GM23338 (cell line): ENCODE measurements at regions not wholly inside any gene's neighbourhood (a gene's known extent, or its start where the extent isn't known, plus 50 kb on each side); places are given as distances from the start of the nearest gene placed in this dataset.

Source experiments
- ATAC-seq: fragments of 200-7000 bp; cut with Tn5 transposase; 3 replicates; pipeline ENCODE4 v1.9.1; 2020
- DNase-seq: peaks from one replicate; pipeline ENCODE4 v3.0.0-alpha.2; 2015; ENCODE audit warnings: low spot score
- H2AFZ ChIP-seq: fragments of 200-600 bp; sonication (generic); 2 replicates; pipeline ENCODE4 v1.8.0; 2016; ENCODE audit warnings: antibody characterized with exemption, mild to moderate bottlenecking, moderate library complexity
- H3F3A ChIP-seq: fragments of 200-600 bp; sonication (generic); replicated peaks from 2 replicates; pipeline ENCODE4 v1.8.0; 2017; ENCODE audit warnings: antibody characterized with exemption, mixed run types, low read depth
- H3K27ac ChIP-seq: fragments of 200-600 bp; sonication (generic); 2 replicates; pipeline ENCODE4 v1.6.1; 2016; ENCODE audit warnings: low read depth
- H3K27me3 ChIP-seq: fragments of 200-600 bp; sonication (generic); 2 replicates; pipeline ENCODE4 v1.8.0; 2016; ENCODE audit warnings: mild to moderate bottlenecking, mixed run types, moderate library complexity; ENCODE audit not compliant: insufficient read depth
- H3K36me3 ChIP-seq: fragments of 200-600 bp; sonication (generic); 2 replicates; pipeline ENCODE4 v1.8.0; 2016; ENCODE audit warnings: mild to moderate bottlenecking; ENCODE audit not compliant: insufficient read depth
- H3K4me1 ChIP-seq: fragments of 200-600 bp; sonication (generic); 2 replicates; pipeline ENCODE4 v1.8.0; 2016; ENCODE audit warnings: mild to moderate bottlenecking, moderate library complexity; ENCODE audit not compliant: insufficient read depth
- H3K4me2 ChIP-seq: fragments of 200-600 bp; sonication (generic); 2 replicates; pipeline ENCODE4 v1.7.1; 2017; ENCODE audit warnings: mixed run types
- H3K4me3 ChIP-seq: fragments of 200-600 bp; sonication (generic); 2 replicates; pipeline ENCODE4 v1.6.1; 2016; ENCODE audit warnings: mixed run types
- H3K79me2 ChIP-seq: fragments of 200-600 bp; sonication (generic); replicated peaks from 2 replicates; pipeline ENCODE4 v1.8.0; 2017; ENCODE audit warnings: mild to moderate bottlenecking; ENCODE audit not compliant: insufficient read depth
- H3K9me2 ChIP-seq: fragments of 200-600 bp; sonication (generic); 2 replicates; pipeline ENCODE4 v1.8.0; 2017; ENCODE audit not compliant: insufficient read depth
- H4K20me1 ChIP-seq: fragments of 200-600 bp; sonication (generic); replicated peaks from 2 replicates; pipeline ENCODE4 v1.8.0; 2017; ENCODE audit warnings: mild to moderate bottlenecking; ENCODE audit not compliant: insufficient read depth
- H3K27ac Mint-ChIP-seq: 2 replicates; pipeline ENCODE4 v1.8.0; 2020; ENCODE audit warnings: inconsistent platforms, mild to moderate bottlenecking, moderate library complexity, mixed read lengths
- H3K27me3 Mint-ChIP-seq: 3 replicates; pipeline ENCODE4 v1.8.0; 2022; ENCODE audit warnings: low read depth, mild to moderate bottlenecking, moderate library complexity, mixed read lengths, inconsistent platforms; ENCODE audit not compliant: insufficient read depth, poor library complexity
- H3K36me3 Mint-ChIP-seq: 3 replicates; pipeline ENCODE4 v1.8.0; 2021; ENCODE audit warnings: low read depth, mild to moderate bottlenecking, inconsistent platforms, moderate library complexity, mixed read lengths
- H3K4me1 Mint-ChIP-seq: 3 replicates; pipeline ENCODE4 v1.8.0; 2020; ENCODE audit warnings: mild to moderate bottlenecking, inconsistent platforms, mixed read lengths
- H3K4me3 Mint-ChIP-seq: 3 replicates; pipeline ENCODE4 v1.8.0; 2021; ENCODE audit warnings: moderate library complexity, mild to moderate bottlenecking, inconsistent platforms, mixed read lengths
- H3K9me3 Mint-ChIP-seq: 3 replicates; pipeline ENCODE4 v1.8.0; 2020; ENCODE audit warnings: moderate library complexity, mild to moderate bottlenecking, inconsistent platforms, mixed read lengths
- CREB1 ChIP-seq: fragments of 250-450 bp; sonication (Bioruptor Pico); IDR thresholded peaks from 2 replicates; pipeline ENCODE4 v1.5.0; 2020; ENCODE audit warnings: low read depth, mild to moderate bottlenecking, moderate library complexity
- EZH2phosphoT487 ChIP-seq: fragments of 200-600 bp; sonication (generic); IDR thresholded peaks from one replicate; pipeline ENCODE4 v1.8.1; 2018; ENCODE audit warnings: antibody characterized with exemption; ENCODE audit not compliant: unreplicated experiment
- NANOG ChIP-seq: IDR thresholded peaks from 2 replicates; pipeline ENCODE4 v1.6.1; 2016; ENCODE audit warnings: antibody characterized with exemption, borderline replicate concordance
- REST ChIP-seq: IDR thresholded peaks from one replicate; pipeline ENCODE4 v1.6.1; 2018; ENCODE audit warnings: antibody characterized with exemption; ENCODE audit not compliant: unreplicated experiment
- ZNF331 ChIP-seq: fragments of 250-450 bp; sonication (Bioruptor Pico); IDR thresholded peaks from 2 replicates; pipeline ENCODE4 v1.5.0; 2020; ENCODE audit warnings: low read depth, mild to moderate bottlenecking, moderate library complexity
- TF ChIP-seq, protein P1 (sequence below): fragments of 250-450 bp; sonication (Bioruptor Pico); IDR thresholded peaks from 2 replicates; pipeline ENCODE4 v1.5.0; 2020; ENCODE audit warnings: mild to moderate bottlenecking, moderate library complexity

DNA sequence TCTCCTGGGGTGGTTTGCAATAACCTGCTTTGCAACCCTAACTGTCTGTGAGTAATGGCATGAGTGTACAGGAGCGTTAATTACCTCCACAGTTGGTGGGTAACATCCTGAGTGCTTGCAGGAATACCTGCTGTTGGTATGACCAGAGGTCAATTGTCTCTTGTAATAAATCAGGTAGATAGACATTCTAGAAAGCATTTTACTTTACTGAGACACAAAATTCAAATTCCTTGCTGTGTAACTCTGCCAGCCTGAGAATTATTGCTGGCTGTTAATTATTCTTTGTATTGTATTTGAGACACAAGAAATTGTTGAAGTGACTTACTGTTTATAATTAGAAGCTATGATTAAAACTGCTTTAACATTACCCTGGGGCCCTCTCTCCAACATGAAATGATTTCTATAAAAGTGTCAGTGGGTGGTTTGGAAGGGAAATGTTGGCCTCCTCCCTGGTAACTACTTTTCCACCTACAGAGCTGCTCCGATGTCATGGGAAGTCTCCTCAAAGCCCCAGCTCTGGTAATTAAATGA is 150.8 kb upstream of the ADCY2 start (continued):
- TF ChIP-seq, protein P1, sequence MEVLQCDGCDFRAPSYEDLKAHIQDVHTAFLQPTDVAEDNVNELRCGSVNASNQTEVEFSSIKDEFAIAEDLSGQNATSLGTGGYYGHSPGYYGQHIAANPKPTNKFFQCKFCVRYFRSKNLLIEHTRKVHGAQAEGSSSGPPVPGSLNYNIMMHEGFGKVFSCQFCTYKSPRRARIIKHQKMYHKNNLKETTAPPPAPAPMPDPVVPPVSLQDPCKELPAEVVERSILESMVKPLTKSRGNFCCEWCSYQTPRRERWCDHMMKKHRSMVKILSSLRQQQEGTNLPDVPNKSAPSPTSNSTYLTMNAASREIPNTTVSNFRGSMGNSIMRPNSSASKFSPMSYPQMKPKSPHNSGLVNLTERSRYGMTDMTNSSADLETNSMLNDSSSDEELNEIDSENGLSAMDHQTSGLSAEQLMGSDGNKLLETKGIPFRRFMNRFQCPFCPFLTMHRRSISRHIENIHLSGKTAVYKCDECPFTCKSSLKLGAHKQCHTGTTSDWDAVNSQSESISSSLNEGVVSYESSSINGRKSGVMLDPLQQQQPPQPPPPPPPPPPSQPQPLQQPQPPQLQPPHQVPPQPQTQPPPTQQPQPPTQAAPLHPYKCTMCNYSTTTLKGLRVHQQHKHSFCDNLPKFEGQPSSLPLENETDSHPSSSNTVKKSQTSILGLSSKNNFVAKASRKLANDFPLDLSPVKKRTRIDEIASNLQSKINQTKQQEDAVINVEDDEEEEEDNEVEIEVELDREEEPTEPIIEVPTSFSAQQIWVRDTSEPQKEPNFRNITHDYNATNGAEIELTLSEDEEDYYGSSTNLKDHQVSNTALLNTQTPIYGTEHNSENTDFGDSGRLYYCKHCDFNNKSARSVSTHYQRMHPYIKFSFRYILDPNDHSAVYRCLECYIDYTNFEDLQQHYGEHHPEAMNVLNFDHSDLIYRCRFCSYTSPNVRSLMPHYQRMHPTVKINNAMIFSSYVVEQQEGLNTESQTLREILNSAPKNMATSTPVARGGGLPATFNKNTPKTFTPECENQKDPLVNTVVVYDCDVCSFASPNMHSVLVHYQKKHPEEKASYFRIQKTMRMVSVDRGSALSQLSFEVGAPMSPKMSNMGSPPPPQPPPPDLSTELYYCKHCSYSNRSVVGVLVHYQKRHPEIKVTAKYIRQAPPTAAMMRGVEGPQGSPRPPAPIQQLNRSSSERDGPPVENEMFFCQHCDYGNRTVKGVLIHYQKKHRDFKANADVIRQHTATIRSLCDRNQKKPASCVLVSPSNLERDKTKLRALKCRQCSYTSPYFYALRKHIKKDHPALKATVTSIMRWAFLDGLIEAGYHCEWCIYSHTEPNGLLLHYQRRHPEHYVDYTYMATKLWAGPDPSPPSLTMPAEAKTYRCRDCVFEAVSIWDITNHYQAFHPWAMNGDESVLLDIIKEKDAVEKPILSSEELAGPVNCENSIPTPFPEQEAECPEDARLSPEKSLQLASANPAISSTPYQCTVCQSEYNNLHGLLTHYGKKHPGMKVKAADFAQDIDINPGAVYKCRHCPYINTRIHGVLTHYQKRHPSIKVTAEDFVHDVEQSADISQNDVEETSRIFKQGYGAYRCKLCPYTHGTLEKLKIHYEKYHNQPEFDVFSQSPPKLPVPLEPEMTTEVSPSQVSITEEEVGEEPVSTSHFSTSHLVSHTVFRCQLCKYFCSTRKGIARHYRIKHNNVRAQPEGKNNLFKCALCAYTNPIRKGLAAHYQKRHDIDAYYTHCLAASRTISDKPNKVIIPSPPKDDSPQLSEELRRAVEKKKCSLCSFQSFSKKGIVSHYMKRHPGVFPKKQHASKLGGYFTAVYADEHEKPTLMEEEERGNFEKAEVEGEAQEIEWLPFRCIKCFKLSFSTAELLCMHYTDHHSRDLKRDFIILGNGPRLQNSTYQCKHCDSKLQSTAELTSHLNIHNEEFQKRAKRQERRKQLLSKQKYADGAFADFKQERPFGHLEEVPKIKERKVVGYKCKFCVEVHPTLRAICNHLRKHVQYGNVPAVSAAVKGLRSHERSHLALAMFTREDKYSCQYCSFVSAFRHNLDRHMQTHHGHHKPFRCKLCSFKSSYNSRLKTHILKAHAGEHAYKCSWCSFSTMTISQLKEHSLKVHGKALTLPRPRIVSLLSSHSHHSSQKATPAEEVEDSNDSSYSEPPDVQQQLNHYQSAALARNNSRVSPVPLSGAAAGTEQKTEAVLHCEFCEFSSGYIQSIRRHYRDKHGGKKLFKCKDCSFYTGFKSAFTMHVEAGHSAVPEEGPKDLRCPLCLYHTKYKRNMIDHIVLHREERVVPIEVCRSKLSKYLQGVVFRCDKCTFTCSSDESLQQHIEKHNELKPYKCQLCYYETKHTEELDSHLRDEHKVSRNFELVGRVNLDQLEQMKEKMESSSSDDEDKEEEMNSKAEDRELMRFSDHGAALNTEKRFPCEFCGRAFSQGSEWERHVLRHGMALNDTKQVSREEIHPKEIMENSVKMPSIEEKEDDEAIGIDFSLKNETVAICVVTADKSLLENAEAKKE (CRISPR knock-in tag), result no peak
- TF ChIP-seq NANOG, result no peak

DNA sequence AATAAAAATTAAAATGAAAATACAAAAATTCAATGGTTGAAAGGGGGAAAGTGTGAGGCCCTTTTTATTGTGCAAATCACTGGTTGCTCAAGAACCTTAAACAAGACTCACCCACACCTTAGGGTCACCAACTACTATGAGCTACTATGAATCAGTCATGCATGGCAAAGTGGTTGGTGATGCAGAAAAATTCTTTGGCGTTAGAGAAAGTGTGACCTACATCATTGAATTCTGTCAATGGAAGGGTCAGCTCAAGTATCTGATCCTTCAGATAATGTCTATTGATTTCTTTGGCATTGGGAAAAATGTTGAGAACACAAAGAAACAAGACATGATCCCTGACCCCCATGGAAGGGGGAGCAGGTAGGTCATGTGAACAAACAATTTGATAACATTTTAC is 149.7 kb upstream of the ADCY2 start:
- Mint-ChIP-seq H3K27ac (no peak overlapping the region), H3K4me3 (no peak overlapping the region)
- DNase-seq, result no peak
- no peak for TF ChIP-seq REST
- TF ChIP-seq, protein P1 (CRISPR knock-in tag), result no peak
- TF ChIP-seq CREB1, result no peak
- no peak for TF ChIP-seq EZH2phosphoT487
- no peak for TF ChIP-seq ZNF331 (CRISPR knock-in tag)

More for the DNA sequence above, 149.7 kb upstream of the ADCY2 start:
- no peaks in the 10 kb centered on the region for H3K9me3 Mint-ChIP-seq
- Histone ChIP-seq H3K4me1 (no peaks in the 10 kb centered on the region), H2AFZ (no peak overlapping the region), H3F3A (no peaks in the 10 kb centered on the region), H3K36me3 (no peaks in the 10 kb centered on the region), H4K20me1 (no peaks in the 10 kb centered on the region), H3K4me2 (no peak overlapping the region), H3K79me2 (no peaks in the 10 kb centered on the region), H3K4me3 (no peak overlapping the region), H3K9me2 (peaks cover 9% of the 10 kb centered on the region; the same call in 1 of the 2 replicates), H3K27ac (no peak overlapping the region), H3K27me3 (no peaks in the 10 kb centered on the region)
- no peak for ATAC-seq
- H3K27me3 Mint-ChIP-seq, result no peaks in the 10 kb centered on the region
- 0 out of 3 replicates have a peak, but pooled peaks cover 2% of the 10 kb centered on the region for H3K4me1 Mint-ChIP-seq
- H3K36me3 Mint-ChIP-seq, result no peaks in the 10 kb centered on the region
